ENCODE measurements at regions not wholly inside any gene's neighbourhood (a gene's known extent, or its start where the extent isn't known, plus 50 kb on each side); places are given as distances from the start of the nearest gene placed in this dataset.

DNA sequence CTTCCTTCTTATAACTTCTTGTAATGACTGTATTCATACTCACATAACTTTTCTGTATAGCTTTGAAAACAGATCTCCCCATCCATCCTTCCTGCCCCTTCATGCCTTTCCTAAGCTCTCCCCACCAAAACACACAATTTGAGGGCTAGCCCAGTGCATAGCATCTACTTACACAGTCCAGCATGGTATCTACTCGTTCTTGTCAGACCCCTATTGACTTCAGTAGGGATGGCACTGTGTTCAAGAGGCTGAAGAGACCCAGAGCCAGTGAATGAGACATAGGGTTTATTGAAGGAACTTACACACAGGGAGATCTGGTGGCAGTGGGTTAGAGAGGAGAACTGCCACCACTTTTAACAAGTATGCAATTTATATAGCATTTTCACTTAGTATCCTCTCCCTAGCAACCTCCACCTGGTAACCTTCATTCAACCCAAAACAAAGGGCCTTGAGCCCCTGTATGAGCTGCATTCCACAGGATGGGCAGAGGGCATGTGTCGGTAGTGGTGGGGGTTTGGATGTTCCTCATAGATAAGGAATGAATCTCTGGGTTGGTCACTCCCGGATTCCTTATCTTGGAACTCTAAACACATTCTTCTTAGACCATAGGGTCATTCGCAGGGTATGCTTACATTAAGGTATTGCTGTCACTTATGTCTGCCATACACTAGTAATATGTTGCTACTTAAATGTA lies 64.9 kb upstream of the GNG12 start:
- DNase-seq: no peak

DNA sequence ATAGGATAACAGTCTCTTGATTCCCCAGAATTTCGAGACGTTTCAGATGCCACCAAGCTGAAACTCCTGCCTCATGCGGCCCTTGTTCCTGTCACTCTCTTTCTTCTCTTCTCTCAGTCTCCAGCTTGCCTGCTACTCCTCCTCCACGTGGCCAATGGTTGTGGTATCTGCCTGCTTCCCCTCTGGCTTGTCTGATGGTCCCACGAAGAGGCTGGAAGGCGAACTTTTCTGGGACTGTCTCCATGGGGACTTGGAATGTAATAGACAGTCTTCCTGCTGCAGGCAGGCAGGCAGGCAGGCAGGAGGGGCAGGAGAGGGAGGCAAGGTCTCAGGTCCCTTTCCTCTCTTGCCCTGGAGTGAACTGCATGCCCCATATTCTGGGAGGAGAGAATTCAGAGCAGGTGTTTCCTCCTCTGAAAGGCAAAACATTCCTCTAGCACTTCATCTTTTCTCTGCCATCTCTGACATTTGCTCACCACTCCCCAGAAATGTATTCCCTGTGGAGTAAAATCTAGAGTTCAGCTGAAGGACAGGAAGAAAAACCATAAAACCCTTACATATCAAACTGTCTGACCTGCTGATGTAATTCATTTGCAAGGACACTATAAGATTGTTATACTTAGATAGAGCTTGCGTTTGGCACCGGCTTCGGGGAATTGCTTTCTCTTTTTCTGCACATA lies 64.1 kb upstream of the GNG12 start:
- no peak for DNase-seq

DNA sequence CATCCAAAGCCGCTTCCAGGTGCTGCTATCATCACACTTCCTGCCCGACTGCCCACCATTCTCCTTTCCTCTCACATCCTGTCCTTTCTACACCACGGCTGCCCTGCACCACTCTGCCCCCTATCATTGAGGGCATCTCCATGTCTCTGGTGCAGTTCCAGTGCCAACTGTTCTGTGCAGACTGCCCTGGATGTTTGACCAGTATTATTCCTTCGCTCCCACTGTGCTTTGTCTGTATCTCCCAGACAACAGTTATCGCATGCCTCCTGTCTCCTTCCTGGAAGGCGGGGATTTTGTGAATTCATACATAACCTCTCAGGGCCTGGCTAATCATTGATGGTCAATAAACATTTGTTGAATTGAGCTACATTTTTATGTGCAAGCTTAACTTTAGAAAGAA lies 63.6 kb upstream of the GNG12 start:
- DNase-seq: no peak

DNA sequence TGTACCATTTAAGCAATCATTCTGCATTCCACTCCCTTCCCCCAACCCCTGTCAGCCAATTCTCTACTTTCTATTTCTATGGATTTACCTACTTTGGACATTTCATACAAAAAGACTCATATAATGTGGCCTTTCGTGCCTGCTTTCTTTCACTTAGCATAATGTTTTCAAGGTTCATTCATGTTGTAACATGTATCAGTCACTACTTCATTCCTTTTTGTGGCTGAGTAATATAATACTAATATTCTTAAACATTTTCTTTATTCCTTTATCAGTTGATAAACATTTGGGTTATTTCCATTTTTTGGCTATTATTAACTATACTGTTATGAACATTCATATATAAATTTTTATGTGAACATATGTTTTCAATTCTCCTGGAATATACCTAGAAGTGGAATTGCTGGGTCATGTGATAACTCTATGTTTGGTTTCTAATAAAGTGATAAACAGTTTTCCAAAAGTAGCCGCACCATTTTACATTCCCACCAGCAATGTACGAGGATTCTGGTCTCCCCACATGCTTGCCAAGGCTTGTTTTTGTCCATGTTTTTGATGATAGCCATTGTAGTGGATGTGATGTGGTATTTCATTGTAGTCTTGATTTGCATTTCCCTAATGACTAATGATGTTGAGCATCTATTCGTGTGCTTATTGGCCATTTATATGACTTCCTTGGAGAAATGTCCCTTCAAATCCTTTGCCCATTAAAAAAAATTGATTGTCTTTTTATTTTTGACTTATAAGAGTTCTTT lies 61.9 kb upstream of the GNG12 start:
- DNase-seq: no peak

DNA sequence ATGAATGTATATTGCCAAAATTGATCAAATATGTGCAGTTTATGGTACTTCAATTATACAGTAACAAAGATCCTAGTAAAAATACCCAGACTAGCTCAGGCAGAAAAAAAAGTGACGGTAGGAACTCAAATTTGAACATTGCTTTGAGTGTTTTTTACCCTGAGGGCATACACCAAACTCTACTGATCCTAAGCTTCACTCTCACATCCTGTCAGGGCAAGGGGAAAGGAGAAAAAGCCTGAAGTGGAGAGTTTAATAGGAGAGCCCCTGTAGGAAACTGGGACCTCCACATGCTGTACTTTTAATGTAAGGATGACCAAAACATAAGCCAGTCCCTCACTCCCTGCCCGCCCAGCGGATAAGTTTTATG lies 59.8 kb upstream of the GNG12 start:
- no peak for DNase-seq

DNA sequence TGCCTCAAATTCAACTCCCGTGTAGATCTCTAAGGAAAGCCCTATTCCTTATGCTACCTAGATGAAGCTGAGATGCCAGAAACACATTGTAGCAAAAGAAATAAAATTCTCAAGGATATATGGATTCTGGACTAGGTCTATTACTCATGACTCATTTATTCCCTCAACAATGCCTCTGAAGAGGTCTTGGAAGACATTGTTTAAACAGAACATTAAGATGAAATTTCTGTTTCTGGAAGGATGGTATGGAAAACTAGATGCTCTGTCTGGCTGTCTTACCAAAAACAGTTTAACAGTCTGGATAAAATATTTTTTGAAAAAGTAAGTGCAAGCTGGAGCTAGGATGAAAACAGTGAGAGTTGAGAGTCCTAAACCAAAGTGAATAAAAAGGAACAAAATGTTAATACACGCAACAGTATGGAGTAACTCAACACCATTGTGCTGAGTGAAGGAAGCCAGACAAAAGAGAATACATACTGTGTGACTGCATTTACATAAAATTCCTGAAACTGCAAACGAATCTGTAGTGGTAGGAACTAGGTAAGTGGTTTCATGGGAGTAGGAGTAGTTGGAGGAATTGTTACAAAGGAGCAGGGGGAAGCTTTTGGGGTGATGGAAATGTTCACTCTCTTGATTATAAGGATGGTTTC lies 59.3 kb upstream of the GNG12 start:
- no peak for DNase-seq

DNA sequence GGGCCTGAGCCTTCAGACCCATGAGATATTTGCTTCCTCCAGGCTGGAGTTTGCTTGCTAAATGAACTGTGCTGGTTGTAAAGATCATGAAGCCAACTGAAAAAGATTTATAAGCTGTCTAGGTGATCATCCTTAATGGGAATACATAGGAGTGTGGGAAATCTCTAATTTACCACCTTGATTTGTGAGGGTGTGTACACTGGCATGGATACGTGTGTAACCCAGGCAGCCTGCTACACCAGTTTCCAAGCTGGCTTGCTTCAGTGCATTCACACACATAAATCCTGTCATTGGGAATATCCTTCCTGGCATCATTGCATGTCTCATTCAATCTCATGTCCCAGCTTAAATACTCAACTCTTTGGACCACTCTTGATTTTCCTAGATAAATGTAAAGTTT lies 57.6 kb upstream of the GNG12 start:
- DNase-seq: no peak

DNA sequence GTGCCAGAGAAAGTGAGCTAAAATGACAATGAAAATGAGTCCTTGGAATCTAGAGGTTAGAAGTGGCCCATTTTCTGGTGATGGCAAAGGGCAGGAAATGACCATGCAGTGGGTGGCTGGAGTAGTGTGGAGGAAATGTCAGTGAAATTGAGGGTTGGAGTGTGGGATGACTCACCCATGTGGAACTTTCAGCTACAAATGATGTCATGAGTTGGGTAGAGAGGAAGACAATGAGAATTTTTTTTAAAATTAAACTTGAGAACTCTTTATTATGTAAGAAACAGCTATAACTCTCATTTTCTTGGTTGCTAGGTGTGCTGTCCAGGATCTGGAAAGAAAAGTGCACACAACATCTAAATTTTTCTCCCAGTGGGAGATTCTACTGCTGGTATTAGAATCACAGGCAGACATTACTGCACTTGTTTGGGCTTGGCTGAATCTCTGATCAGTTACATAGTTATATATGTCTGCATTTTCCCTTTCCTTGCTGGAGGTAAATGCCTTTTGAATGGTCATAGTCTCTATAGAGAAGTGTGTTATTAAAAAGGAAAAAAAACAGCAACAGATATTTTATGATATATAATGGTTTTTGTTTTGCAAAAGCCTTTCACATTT lies 56.8 kb upstream of the GNG12 start:
- no peak for DNase-seq

DNA sequence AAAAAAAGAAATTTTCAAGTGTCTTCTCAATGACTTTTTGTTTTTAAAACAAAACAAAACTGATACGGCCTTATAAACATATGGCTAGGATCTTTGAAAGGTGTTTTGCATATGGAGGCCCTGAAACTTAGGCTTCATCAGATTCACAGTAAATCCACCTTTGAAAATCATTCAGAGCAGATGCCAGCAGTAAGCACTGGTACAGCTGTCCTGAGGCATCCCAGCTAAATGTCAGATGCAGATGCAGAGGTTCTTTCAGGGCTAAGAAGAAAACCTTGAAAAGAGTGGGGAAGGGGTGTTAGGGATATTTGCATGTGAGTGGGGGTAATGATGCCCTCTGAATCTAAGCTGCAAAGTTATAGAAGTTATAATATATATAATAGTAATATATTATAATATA lies 56.2 kb upstream of the GNG12 start:
- DNase-seq: no peak

DNA sequence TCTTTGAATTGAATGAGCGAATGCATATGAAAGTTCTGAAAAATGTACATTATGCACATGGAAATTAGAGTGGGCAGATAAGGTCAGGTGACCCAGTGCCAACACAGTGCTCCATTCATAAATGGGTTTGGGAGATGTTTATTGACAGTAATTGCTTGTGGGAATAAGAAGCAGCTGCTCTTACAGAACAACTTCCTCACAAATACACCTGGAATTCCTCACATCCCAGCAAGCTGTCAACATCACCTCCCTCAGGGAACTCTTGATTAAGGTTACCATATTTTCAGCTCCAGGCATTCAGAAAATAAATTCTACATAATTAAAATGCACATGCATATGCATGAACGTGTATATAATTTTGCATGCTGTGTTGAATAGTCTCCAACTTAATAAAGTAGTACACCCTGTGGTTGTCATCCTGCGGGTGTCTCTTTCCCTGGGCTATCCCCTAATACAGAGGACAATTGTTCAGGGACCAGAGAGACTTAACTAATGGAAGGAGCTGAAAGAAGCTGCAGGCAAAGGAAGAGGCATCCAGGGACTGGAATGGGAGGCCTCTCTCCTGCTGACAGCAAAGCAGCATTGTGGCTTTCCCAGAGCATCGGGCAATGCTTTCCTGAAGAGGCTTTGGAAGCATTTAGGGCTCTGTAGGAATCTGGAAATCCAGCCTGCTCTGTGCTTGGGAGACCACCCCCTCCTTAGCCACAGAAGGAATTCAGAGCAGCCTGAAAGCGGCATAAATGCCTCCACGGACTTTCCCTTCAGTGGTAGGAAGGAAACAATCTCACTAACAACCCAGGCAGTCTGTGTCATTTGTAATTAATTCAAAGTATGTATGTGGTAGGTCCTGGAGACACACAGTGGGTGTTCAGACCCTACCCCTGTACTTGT lies 55.2 kb upstream of the GNG12 start:
- DNase-seq: no peak

DNA sequence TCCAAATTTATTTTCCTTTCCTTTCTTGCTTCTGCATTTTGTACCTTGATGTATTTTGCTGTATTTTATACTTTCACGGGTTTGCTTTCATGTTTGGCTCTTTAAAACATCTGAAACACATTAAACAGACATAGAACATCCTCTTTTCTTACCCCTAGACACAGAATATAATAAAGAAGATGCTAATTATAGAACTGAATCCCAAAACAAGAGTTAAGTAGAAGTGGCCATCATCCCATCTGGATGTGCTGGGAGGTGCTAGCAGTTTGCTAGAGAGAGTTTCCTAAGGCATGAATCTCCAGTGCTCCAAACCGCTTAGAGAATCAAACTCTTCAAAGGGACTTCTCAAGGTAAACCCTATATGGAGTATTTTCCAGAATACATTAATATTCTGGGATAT lies 53.9 kb upstream of the GNG12 start:
- no peak for DNase-seq

DNA sequence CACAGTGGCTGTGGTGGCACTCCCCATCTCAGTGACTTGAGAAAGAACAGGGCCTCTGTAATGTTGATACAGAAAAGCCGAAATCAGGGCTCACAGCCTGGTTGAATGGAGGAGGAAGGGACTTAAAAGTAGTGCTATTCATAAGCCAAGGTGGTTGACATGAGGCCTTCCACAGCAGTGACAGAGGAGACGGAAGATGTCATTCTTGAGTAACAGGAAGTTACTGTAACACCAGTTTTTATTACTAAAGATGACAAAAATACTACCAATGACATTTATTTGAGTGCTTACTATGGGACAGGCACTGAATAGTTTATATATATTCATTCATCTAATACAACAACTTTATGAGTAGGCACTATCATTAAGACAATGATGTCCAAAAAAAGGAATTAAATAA lies 52.8 kb upstream of the GNG12 start:
- DNase-seq: no peak

DNA sequence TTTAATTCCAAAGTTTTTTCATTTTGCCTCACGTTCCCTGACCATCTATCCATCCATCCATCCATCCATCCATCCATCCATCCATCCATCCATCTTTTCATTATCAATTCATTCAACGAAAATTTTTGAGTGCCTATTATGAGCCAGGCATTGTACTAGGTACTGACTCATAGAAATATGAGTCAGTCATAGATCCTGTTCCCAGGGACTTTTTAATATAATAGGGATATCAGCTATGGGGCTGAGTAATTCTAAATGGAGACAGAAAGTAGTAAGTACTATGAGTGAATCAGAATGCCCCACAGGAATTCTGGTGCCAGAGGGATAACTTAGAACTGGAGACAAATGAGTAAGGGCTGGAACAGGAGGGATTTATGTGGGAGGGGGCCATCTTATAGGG lies 49.8 kb upstream of the GNG12 start:
- DNase-seq: no peak

All from NCI-H2171 (cell line).